ENCODE measurements at regions not wholly inside any gene's neighbourhood (a gene's known extent, or its start where the extent isn't known, plus 50 kb on each side); places are given as distances from the start of the nearest gene placed in this dataset.

- no peak for DNase-seq
These were observed 52.0 kb upstream of the OSBPL8 start for GRCh38 chr12:76611533-76611932.

- DNase-seq: no peak
These were observed 54.8 kb upstream of the OSBPL8 start for GRCh38 chr12:76614364-76614763.

GRCh38 chr12:76618031-76618430 lies 58.5 kb upstream of the OSBPL8 start:
- DNase-seq: no peak

GRCh38 chr12:76621582-76622024 lies 62.0 kb upstream of the OSBPL8 start:
- peak; percentile 19 for DNase-seq

- no peak for DNase-seq
These were observed 62.8 kb upstream of the OSBPL8 start for GRCh38 chr12:76622351-76622750.

- DNase-seq: no peak
These were observed 63.3 kb upstream of the OSBPL8 start for GRCh38 chr12:76622915-76623314.

GRCh38 chr12:76623931-76624330 lies 64.4 kb upstream of the OSBPL8 start:
- DNase-seq: no peak

GRCh38 chr12:76627346-76628135 lies 68.0 kb upstream of the OSBPL8 start:
- DNase-seq: no peak

- no peak for DNase-seq
These were observed 69.2 kb upstream of the OSBPL8 start for GRCh38 chr12:76628745-76629144.

- DNase-seq: no peak
These were observed 72.2 kb upstream of the OSBPL8 start for GRCh38 chr12:76631741-76632140.

GRCh38 chr12:76633415-76633814 lies 73.8 kb upstream of the OSBPL8 start:
- DNase-seq: no peak

- no peak for DNase-seq
These were observed 74.6 kb upstream of the OSBPL8 start for GRCh38 chr12:76634133-76634532.

- no peak for DNase-seq
These were observed 76.6 kb upstream of the OSBPL8 start for GRCh38 chr12:76636121-76636692.

- DNase-seq: no peak
These were observed 78.2 kb upstream of the OSBPL8 start for GRCh38 chr12:76637807-76638206.

GRCh38 chr12:76639646-76640045 lies 80.1 kb upstream of the OSBPL8 start:
- DNase-seq: no peak

GRCh38 chr12:76641073-76641472 lies 81.5 kb upstream of the OSBPL8 start:
- DNase-seq: no peak

- no peak for DNase-seq
These were observed 82.4 kb upstream of the OSBPL8 start for GRCh38 chr12:76641961-76642360.

GRCh38 chr12:76643438-76643837 lies 83.9 kb upstream of the OSBPL8 start:
- no peak for DNase-seq

GRCh38 chr12:76644950-76645349 lies 85.4 kb upstream of the OSBPL8 start:
- no peak for DNase-seq

- DNase-seq: no peak
These were observed 86.4 kb upstream of the OSBPL8 start for GRCh38 chr12:76645934-76646333.

GRCh38 chr12:76646366-76646765 lies 86.8 kb upstream of the OSBPL8 start:
- DNase-seq: no peak

GRCh38 chr12:76649099-76649498 lies 89.5 kb upstream of the OSBPL8 start:
- no peak for DNase-seq

GRCh38 chr12:76652402-76652801 lies 92.8 kb upstream of the OSBPL8 start:
- no peak for DNase-seq

GRCh38 chr12:76653342-76653741 lies 93.8 kb upstream of the OSBPL8 start:
- no peak for DNase-seq

GRCh38 chr12:76664731-76665130 lies 99.2 kb upstream of the ZDHHC17 start:
- no peak for DNase-seq

Data from NCI-H1436 treated with DMSO at 0.1 percent for 48 hours (cell line).